ENCODE measurements at regions not wholly inside any gene's neighbourhood (a gene's known extent, or its start where the extent isn't known, plus 50 kb on each side); places are given as distances from the start of the nearest gene placed in this dataset.

DNA sequence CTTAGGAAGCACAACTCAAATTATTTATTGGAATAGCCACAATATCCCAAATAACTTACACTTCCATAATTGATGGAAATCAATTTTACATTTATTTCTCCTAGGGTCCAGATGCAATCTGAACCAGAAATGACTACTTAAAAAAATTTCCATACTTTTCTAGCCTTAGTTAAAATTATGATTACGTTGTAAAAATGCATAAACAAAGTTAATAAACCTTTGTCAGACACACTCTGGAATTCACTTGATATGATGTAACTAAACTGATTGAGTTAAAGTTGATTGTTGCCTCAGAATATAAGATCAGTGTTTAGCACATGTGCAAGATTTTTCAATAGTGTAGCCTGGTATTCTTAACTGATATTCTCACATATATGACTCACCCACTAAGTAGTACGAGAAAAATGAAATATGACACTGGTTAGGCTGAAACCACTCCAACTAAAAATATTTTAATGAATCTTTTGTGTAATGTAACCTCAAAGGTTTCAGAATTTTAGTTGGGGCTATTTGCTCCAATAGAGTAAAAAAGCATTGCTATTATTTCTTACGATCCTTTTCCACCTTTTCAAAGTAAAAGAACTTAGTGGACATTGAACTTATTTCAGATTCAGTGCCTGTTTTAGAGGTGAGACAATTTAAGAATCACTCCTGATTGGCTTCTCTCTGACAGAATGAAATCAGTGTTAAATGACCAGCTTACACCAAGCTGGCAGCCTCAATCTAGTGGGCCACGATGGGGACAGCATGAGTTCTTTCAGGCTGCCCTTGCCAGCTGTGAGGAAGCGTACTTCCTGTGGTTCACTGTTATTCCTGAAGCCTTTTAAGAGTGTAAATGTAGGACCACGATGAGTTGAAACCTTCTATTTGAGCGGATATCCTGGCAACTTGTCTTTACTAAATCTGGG lies 277.2 kb upstream of the CDH9 start:
- Histone ChIP-seq H3K4me3 (no peak overlapping the region), H3K9me3 (replicated peaks) (no peaks in the 10 kb centered on the region), H3K27me3 (ENCODE audit: low read depth) (no peaks in the 10 kb centered on the region), H3K4me1 (no peaks in the 10 kb centered on the region), H3K36me3 (no peaks in the 10 kb centered on the region), H3K27ac (replicated peaks) (no peak overlapping the region)
- DNase-seq, result no peak
- TF ChIP-seq, protein P1, sequence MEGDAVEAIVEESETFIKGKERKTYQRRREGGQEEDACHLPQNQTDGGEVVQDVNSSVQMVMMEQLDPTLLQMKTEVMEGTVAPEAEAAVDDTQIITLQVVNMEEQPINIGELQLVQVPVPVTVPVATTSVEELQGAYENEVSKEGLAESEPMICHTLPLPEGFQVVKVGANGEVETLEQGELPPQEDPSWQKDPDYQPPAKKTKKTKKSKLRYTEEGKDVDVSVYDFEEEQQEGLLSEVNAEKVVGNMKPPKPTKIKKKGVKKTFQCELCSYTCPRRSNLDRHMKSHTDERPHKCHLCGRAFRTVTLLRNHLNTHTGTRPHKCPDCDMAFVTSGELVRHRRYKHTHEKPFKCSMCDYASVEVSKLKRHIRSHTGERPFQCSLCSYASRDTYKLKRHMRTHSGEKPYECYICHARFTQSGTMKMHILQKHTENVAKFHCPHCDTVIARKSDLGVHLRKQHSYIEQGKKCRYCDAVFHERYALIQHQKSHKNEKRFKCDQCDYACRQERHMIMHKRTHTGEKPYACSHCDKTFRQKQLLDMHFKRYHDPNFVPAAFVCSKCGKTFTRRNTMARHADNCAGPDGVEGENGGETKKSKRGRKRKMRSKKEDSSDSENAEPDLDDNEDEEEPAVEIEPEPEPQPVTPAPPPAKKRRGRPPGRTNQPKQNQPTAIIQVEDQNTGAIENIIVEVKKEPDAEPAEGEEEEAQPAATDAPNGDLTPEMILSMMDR (IDR thresholded peaks at IDR 0.05; ENCODE audit: borderline replicate concordance), result no peak
- intact Hi-C loops (cut with micrococcal nuclease), result no loop called here

DNA sequence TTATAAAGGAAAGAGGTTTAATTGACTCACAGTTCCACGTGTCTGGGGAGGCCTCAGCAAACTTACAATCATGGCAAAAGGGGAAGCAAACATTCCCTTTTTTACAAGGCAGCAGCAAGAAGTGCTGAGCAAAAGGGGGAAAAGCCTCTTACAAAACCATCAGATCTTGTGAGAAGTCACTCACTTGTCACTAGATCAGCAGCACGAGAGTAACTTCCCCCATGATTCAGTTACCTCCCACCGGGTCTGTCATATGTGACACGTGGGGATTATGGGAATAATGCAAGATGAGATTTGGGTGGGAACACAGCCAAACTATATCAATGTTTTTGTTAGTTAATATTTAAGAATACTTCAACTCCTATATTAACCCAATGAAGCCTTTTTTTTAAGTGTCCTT lies 275.2 kb upstream of the CDH9 start:
- Histone ChIP-seq H3K27ac (replicated peaks) (no peak overlapping the region), H3K4me3 (no peak overlapping the region), H3K36me3 (no peaks in the 10 kb centered on the region), H3K27me3 (ENCODE audit: low read depth) (no peaks in the 10 kb centered on the region), H3K4me1 (no peaks in the 10 kb centered on the region), H3K9me3 (replicated peaks) (no peaks in the 10 kb centered on the region)
- intact Hi-C loops (cut with micrococcal nuclease), result no loop called here
- DNase-seq, result no peak
- TF ChIP-seq, protein P1 (IDR thresholded peaks at IDR 0.05; ENCODE audit: borderline replicate concordance), result no peak

DNA sequence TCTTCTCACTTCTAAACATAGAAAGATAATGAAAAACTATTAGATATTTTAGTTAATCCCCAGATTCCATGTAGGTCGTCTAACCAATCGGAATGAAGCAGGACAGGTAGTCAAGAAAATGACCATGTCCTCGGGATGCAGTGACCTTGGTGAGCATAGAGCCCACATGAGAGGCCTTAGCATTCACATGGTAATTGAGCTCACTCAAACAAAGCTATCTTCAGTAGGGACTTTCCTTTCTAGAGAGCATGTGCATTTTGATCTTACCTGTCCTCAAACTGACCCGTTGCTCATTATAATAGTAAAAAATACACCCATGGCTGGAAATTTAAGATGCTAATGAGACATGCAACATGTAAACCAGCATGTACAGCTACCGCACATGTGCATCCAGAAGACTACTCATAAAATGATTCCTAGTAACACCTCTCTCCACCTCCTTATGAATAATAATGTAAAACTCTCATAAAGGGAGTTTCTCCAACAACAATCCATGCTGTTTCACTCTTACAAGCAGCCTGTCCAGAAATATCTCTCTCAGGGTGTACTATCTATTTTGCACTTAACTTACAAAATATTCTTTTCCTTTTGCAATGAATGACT lies 274.0 kb upstream of the CDH9 start:
- Histone ChIP-seq H3K27ac (replicated peaks) (no peak overlapping the region), H3K27me3 (ENCODE audit: low read depth) (no peaks in the 10 kb centered on the region), H3K4me1 (no peaks in the 10 kb centered on the region), H3K4me3 (no peak overlapping the region), H3K36me3 (no peaks in the 10 kb centered on the region), H3K9me3 (replicated peaks) (no peaks in the 10 kb centered on the region)
- DNase-seq, result no peak
- intact Hi-C loops (cut with micrococcal nuclease), result no loop called here
- TF ChIP-seq, protein P1 (IDR thresholded peaks at IDR 0.05; ENCODE audit: borderline replicate concordance), result no peak

DNA sequence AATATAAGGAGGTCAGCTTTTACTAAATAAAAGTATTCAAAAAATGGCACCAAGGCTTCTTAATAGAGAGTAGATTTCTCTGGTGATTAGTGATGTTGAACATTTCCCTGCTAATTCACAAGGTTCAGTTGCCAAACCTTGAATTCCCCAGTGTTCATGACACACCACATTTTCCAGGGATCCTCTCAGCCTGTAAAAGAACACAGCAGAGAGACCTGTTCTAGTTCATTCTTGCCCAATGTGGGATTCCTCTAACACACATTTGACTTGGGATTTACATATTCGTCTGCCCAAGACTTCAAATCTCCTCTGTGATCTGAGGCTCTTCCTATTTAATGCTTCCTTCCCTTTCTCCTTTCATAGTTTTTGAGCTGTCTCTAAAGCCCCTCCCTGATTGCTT lies 273.2 kb upstream of the CDH9 start:
- Histone ChIP-seq H3K9me3 (replicated peaks) (no peaks in the 10 kb centered on the region), H3K27me3 (ENCODE audit: low read depth) (no peaks in the 10 kb centered on the region), H3K27ac (replicated peaks) (no peak overlapping the region), H3K36me3 (no peaks in the 10 kb centered on the region), H3K4me1 (no peaks in the 10 kb centered on the region), H3K4me3 (no peak overlapping the region)
- intact Hi-C loops (cut with micrococcal nuclease), result no loop called here
- DNase-seq, result no peak
- TF ChIP-seq, protein P1 (IDR thresholded peaks at IDR 0.05; ENCODE audit: borderline replicate concordance), result no peak

DNA sequence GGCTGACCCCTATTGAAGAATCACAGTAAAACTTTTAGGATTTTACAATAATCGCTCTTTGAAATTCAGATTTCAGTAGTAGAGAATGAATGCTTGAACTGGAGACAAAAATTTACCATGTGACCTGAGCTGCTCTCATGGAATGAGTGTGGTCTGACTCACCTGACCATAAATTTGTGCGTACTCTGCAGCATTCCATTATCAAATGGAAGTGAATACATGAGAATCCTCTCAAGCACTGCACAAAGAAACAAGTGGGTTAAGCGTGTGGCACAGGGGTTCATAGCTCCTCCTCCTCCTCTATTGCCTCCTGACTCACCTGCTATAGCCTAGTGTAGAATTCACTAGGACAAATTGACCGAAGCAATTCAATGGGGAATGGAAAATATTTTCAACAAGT lies 269.8 kb upstream of the CDH9 start:
- TF ChIP-seq, protein P1 (IDR thresholded peaks at IDR 0.05; ENCODE audit: borderline replicate concordance), result no peak
- DNase-seq, result no peak
- no peak overlapping the region for H3K27ac ChIP-seq (replicated peaks)
- intact Hi-C loops (cut with micrococcal nuclease), result no loop called here
- no peaks in the 10 kb centered on the region for H3K27me3 ChIP-seq (ENCODE audit: low read depth)
- H3K36me3 ChIP-seq, result no peaks in the 10 kb centered on the region
- H3K4me1 ChIP-seq, result no peaks in the 10 kb centered on the region
- H3K4me3 ChIP-seq, result no peak overlapping the region
- no peaks in the 10 kb centered on the region for H3K9me3 ChIP-seq (replicated peaks)

All from left ventricle myocardium inferior (tissue), 1 donor.